Chondrocyte (in vitro differentiated cells): ENCODE measurements at regions not wholly inside any gene's neighbourhood (a gene's known extent, or its start where the extent isn't known, plus 50 kb on each side); places are given as distances from the start of the nearest gene placed in this dataset.

Experiments
- DNase-seq: peaks from one replicate; pipeline ENCODE4 v3.0.0; 2021; ENCODE audit warnings: mixed read lengths, low spot score
- H3K27ac Mint-ChIP-seq: one replicate; pipeline ENCODE4 v1.8.0; 2021; ENCODE audit warnings: mild to moderate bottlenecking, moderate library complexity, mixed read lengths; ENCODE audit not compliant: unreplicated experiment
- H3K27me3 Mint-ChIP-seq: 2 replicates; pipeline ENCODE4 v1.8.0; 2021; ENCODE audit warnings: low read depth, mixed read lengths
- H3K36me3 Mint-ChIP-seq: 2 replicates; pipeline ENCODE4 v1.8.0; 2021; ENCODE audit warnings: low read depth, mixed read lengths
- H3K4me1 Mint-ChIP-seq: 2 replicates; pipeline ENCODE4 v1.8.0; 2021; ENCODE audit warnings: low read depth, mild to moderate bottlenecking, mixed read lengths
- H3K4me3 Mint-ChIP-seq: one replicate; pipeline ENCODE4 v1.8.0; 2021; ENCODE audit warnings: mild to moderate bottlenecking, moderate library complexity, mixed read lengths; ENCODE audit not compliant: unreplicated experiment
- H3K9me3 Mint-ChIP-seq: 2 replicates; pipeline ENCODE4 v1.8.0; 2021; ENCODE audit warnings: low read depth, mixed read lengths
- CTCF ChIP-seq: fragments of 200-600 bp; sonication (generic); IDR thresholded peaks from 2 replicates; pipeline ENCODE4 v1.5.0; 2021; ENCODE audit warnings: antibody characterized with exemption, mild to moderate bottlenecking, moderate library complexity

- H3K4me3 Mint-ChIP-seq = no peak overlapping the region
- H3K36me3 Mint-ChIP-seq = no peaks in the 10 kb centered on the region
- peak overlapping the region; percentile 46 for H3K27ac Mint-ChIP-seq
- peaks cover 62% of the 10 kb centered on the region for H3K4me1 Mint-ChIP-seq
- H3K9me3 Mint-ChIP-seq = no peaks in the 10 kb centered on the region
- TF ChIP-seq CTCF = no peak
- DNase-seq = no peak
- no peaks in the 10 kb centered on the region for H3K27me3 Mint-ChIP-seq
Observed at GRCh38 chr5:52708463-52708862, 79.3 kb upstream of the ITGA1 start.

DNA sequence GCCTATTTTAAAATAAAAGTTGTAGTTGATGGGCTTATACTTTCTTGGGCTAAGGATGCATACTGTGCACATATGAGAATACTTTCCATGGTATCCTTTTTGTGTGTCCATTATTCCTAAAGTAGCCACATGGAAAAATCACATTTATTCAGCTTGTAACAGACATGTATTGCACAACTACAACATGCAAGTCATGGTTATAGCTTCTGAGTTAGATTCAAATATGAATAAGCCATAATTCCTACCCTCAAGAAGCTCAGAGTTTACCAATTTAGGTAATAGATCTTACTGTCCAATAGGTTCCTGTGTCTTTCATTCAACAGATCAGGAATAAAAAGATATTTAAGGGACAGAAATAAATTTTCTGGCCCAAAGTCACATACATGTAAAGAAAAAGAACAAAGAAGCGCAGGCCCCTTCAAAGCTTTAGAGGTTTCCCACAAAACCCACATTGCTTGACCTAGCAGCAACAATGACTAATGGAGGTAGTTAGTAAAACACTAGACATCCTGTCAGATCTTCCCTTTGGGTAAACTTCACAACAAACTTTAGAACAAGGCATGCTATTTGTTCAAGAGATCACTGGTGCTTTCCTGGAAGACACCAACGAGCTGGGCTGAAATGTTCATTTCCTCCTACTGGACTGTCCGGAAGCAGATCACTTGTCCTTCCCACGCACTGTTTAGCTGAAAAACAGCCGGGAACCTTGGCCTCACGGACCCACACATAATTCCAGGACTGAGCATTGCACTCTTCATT is 78.4 kb upstream of the ITGA1 start:
- Mint-ChIP-seq H3K4me3 (no peak overlapping the region), H3K36me3 (no peaks in the 10 kb centered on the region), H3K9me3 (peaks cover 3% of the 10 kb centered on the region), H3K4me1 (peaks cover 62% of the 10 kb centered on the region), H3K27me3 (no peaks in the 10 kb centered on the region), H3K27ac (peak overlapping the region; percentile 65)
- no peak for DNase-seq
- no peak for TF ChIP-seq CTCF

GRCh38 chr5:52710310-52710971 is 77.3 kb upstream of the ITGA1 start:
- H3K4me3 Mint-ChIP-seq = no peak overlapping the region
- peak overlapping the region; percentile 67 for H3K27ac Mint-ChIP-seq
- H3K36me3 Mint-ChIP-seq = peaks cover under 1% of the 10 kb centered on the region
- DNase-seq = no peak
- H3K4me1 Mint-ChIP-seq = peaks cover 59% of the 10 kb centered on the region
- peaks cover 7% of the 10 kb centered on the region for H3K9me3 Mint-ChIP-seq
- TF ChIP-seq CTCF = no peak
- no peaks in the 10 kb centered on the region for H3K27me3 Mint-ChIP-seq

- peak overlapping the region; percentile 67 for H3K27ac Mint-ChIP-seq
- TF ChIP-seq CTCF = no peak
- no peak for DNase-seq
- H3K4me1 Mint-ChIP-seq = peaks cover 53% of the 10 kb centered on the region
- H3K36me3 Mint-ChIP-seq = peaks cover 1% of the 10 kb centered on the region
- peaks cover 13% of the 10 kb centered on the region for H3K9me3 Mint-ChIP-seq
- no peak overlapping the region for H3K4me3 Mint-ChIP-seq
- no peaks in the 10 kb centered on the region for H3K27me3 Mint-ChIP-seq
Observed at GRCh38 chr5:52710972-52711596, 76.6 kb upstream of the ITGA1 start.

GRCh38 chr5:52712354-52712753 is 75.4 kb upstream of the ITGA1 start:
- Mint-ChIP-seq H3K4me3 (no peak overlapping the region), H3K27ac (no peak overlapping the region), H3K9me3 (peaks cover 21% of the 10 kb centered on the region), H3K4me1 (peaks cover 41% of the 10 kb centered on the region), H3K27me3 (no peaks in the 10 kb centered on the region), H3K36me3 (peaks cover 8% of the 10 kb centered on the region)
- no peak for TF ChIP-seq CTCF
- no peak for DNase-seq
